Right cardiac atrium (tissue), 5 donors: ENCODE measurements at regions not wholly inside any gene's neighbourhood (a gene's known extent, or its start where the extent isn't known, plus 50 kb on each side); places are given as distances from the start of the nearest gene placed in this dataset.
"Not testable (repeated sequence)": the region's sequence is repeated elsewhere in the genome, so short reads cannot be mapped to it uniquely, and the experiment has no call there.

Experiments
- ATAC-seq, 2 donors: fragments of 200-7000 bp; cut with Tn5 transposase; one replicate each; pipeline versions ENCODE4 v1.8.0 to v1.9.1; 2020; ENCODE audit warnings: moderate library complexity in 2 of 2, mild to moderate bottlenecking in 1 of 2
- DNase-seq, 3 donors: peaks; one replicate each; pipeline ENCODE4 v3.0.0-alpha.2; 2020
- H3K27ac ChIP-seq: one replicate; pipeline ENCODE4 v1.5.1; 2013; ENCODE audit warnings: mild to moderate bottlenecking, low read length, control low read depth, moderate library complexity
- H3K27me3 ChIP-seq: one replicate; pipeline ENCODE4 v1.6.1; 2013; ENCODE audit not compliant: control insufficient read depth, insufficient read depth
- H3K4me1 ChIP-seq: one replicate; pipeline ENCODE4 v1.6.1; 2013; ENCODE audit warnings: low read length; ENCODE audit not compliant: control insufficient read depth, insufficient read depth
- H3K4me3 ChIP-seq: one replicate; pipeline ENCODE4 v1.5.1; 2013; ENCODE audit warnings: low read length, control low read depth
- H3K9me3 ChIP-seq: one replicate; pipeline ENCODE4 v1.6.1; 2013; ENCODE audit warnings: low read length; ENCODE audit not compliant: control insufficient read depth
- WGBS: extraction: QIAGEN DNeasy Blood & Tissue Kit; methylation state at CpG from one replicate; pipeline ENCODE4 v1.1.7; 2013; 5-methylcytosine and 5-hydroxymethylcytosine counted together
- intact Hi-C, 4 donors: fragments of 100-400 bp; cut with DNase I; formaldehyde crosslinking; loops; one replicate each; pipeline versions ENCODE4 v1.11.0 to v1.14.0; 2022 to 2023
- donor health status: healthy with polysubstance abuse.
- donor health status: DM: no; HTN: yes; CAD: no.
- donor health status: DM: no; HTN: no; CAD: no.
- donor health status: DM: no; HTN: yes; CAD: no; lungs with severe emphysema.
- donor health status: DM: yes; HTN: yes; CAD: no.

GRCh38 chr15:87649175-87649574 lies 607.4 kb downstream of the NTRK3 start:
- DNase-seq: no peak
- H3K27me3 ChIP-seq: no peaks in the 10 kb centered on the region
- no peaks in the 10 kb centered on the region for H3K4me1 ChIP-seq
- WGBS: 87% methylated on average over 4 of the region's 4 CpGs
- H3K27ac ChIP-seq: no peak overlapping the region
- H3K4me3 ChIP-seq: no peak overlapping the region
- no peaks in the 10 kb centered on the region for H3K9me3 ChIP-seq
- ATAC-seq: no peak
- intact Hi-C loops: no loop called here

GRCh38 chr15:87648278-87648677 lies 608.3 kb downstream of the NTRK3 start:
- H3K9me3 ChIP-seq: no peaks in the 10 kb centered on the region
- DNase-seq: no peak
- H3K27ac ChIP-seq: no peak overlapping the region
- 41% methylated on average over 5 of the region's 5 CpGs for WGBS
- peak in 1 of 2 donors; percentile 56 for ATAC-seq
- no peaks in the 10 kb centered on the region for H3K4me1 ChIP-seq
- H3K4me3 ChIP-seq: no peak overlapping the region
- intact Hi-C loops: no loop called here
- no peaks in the 10 kb centered on the region for H3K27me3 ChIP-seq

GRCh38 chr15:87645723-87646122 lies 610.8 kb downstream of the NTRK3 start:
- Histone ChIP-seq H3K27me3 (no peaks in the 10 kb centered on the region), H3K27ac (no peak overlapping the region), H3K9me3 (no peaks in the 10 kb centered on the region), H3K4me1 (no peaks in the 10 kb centered on the region), H3K4me3 (no peak overlapping the region)
- 73% methylated on average over 5 of the region's 5 CpGs for WGBS
- intact Hi-C loops: no loop called here
- DNase-seq (no peak), ATAC-seq (no peak)

DNA sequence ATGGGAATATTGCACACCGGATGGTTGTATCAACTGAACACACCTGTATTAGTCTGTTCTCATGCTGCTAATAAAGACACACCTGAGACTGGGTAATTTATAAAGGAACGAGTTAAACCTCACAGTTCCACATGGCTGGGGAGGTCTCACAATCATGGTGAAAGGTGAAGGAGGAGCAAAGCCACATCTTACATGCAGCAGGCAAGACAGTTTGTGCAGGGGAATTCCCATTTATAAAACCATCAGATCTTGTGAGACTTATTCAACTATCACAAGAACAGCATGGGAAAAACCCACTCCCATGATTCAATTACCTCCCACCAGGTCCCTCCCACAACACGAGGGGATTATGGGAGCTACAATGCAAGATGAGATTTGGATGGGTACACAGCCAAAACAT lies 613.5 kb downstream of the NTRK3 start:
- intact Hi-C loops, ATAC-seq, H3K4me1 ChIP-seq, DNase-seq, H3K9me3 ChIP-seq, H3K27me3 ChIP-seq, H3K27ac ChIP-seq, H3K4me3 ChIP-seq: not testable (repeated sequence)
- WGBS: 66% methylated on average over 3 of the region's 3 CpGs

- H3K9me3 ChIP-seq: no peaks in the 10 kb centered on the region
- H3K27ac ChIP-seq: no peak overlapping the region
- DNase-seq: no peak
- H3K4me1 ChIP-seq: peaks cover 2% of the 10 kb centered on the region
- H3K27me3 ChIP-seq: no peaks in the 10 kb centered on the region
- 65% methylated on average over 4 of the region's 4 CpGs for WGBS
- intact Hi-C loops: no loop called here
- no peak overlapping the region for H3K4me3 ChIP-seq
- no peak for ATAC-seq
Measured at GRCh38 chr15:87639305-87640011, 617.1 kb downstream of the NTRK3 start.

DNA sequence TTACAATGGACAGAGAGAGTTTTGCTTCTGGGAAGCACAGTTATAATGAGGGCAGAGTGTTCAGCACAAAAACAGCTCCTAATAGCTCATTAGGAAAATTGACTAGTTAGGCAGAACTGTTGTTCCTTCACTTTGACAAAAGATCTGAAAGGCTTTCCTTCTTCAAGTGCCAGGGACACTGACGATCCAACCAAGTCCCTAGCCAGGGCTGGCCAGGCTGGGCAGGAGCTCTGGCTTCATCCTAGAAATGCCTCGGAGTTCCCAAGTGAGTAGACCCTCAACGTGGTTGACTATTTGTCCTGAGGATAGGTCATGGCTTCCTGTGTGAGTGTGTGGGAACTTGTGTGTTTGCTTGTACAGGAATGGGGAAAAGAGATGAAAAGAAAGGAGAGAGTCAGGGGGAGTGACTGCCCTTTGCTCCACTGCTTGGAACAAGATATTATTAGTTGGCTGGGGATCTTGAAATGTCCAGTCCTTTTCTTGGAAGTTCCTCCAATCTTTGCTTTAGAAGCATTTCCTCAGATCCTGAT lies 617.9 kb downstream of the NTRK3 start:
- intact Hi-C loops: no loop called here

DNA sequence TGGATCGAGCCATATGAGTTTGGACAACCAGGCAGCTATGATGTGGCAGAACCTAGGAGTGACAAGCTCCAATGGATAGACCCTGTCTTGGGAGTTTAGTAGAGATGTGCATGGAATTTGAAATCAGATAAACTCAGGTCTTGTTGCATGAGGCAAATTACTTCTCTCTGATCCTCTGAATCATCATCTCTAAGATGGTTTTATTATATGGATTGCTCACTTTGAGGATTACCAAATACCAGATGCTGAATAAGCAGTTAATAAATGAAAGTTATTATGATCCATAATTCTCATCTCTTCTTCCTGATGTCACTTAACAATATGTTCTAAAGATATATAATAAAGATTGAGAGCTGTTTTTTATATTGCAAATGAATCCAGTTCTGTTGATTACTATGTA lies 622.2 kb downstream of the NTRK3 start:
- Histone ChIP-seq H3K27me3 (no peaks in the 10 kb centered on the region), H3K4me3 (no peak overlapping the region), H3K4me1 (peaks cover 2% of the 10 kb centered on the region), H3K9me3 (no peaks in the 10 kb centered on the region), H3K27ac (no peak overlapping the region)
- DNase-seq (no peak), ATAC-seq (no peak)
- WGBS: 89% methylated on average over 1 of the region's 1 CpG
- intact Hi-C loops: no loop called here

More for the DNA sequence above, 617.9 kb downstream of the NTRK3 start:
- DNase-seq: no peak
- ATAC-seq: no peak
- H3K4me3 ChIP-seq: no peak overlapping the region
- H3K4me1 ChIP-seq: peaks cover 2% of the 10 kb centered on the region
- H3K27me3 ChIP-seq: no peaks in the 10 kb centered on the region
- H3K9me3 ChIP-seq: no peaks in the 10 kb centered on the region
- 60% methylated on average over 3 of the region's 3 CpGs for WGBS
- H3K27ac ChIP-seq: no peak overlapping the region

DNA sequence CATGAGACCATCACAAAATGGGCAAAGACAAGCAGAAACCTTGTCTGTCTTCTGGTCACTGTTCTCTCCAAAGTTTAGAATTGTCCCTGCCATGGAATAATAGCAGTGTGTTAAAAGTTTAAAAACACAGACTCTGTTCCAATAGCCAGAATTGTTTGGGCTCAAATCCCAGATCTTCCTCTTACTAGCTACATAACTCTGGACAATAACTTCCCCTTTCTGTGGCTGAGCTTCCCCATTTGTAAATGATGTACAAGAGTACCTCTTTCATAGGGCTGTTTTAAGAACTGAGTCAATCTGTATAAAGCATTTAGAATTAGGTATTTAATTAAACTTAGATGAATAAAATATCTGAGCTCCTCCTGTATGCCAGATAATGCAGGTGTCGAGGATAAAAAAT lies 623.0 kb downstream of the NTRK3 start:
- Histone ChIP-seq H3K27me3 (no peaks in the 10 kb centered on the region), H3K4me3 (no peak overlapping the region), H3K27ac (no peak overlapping the region), H3K9me3 (no peaks in the 10 kb centered on the region), H3K4me1 (peaks cover under 1% of the 10 kb centered on the region)
- intact Hi-C loops: no loop called here
- 85% methylated on average over 1 of the region's 1 CpG for WGBS
- DNase-seq (no peak), ATAC-seq (no peak)

DNA sequence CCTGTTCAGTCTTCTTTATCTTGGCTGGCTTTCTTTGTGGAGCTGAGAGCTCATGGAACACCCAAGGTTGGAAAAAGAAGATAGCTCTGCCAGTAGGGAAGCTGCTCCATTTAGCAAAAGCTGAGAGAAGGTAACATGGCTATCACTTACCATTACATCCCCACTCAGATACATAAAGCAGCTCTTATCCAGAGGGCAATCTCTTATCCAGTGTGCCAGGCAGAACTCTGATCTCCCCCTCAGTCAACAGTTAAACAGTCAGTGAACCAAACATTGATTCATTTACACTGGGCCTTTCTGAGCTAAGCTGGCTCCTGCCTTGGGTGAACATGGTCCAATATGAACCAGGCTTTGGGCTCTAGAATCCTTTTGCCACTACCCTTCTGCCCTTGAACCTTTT lies 624.2 kb downstream of the NTRK3 start:
- intact Hi-C loops: no loop called here
- Histone ChIP-seq H3K4me3 (no peak overlapping the region), H3K9me3 (no peaks in the 10 kb centered on the region), H3K27me3 (no peaks in the 10 kb centered on the region), H3K4me1 (peaks cover 2% of the 10 kb centered on the region), H3K27ac (no peak overlapping the region)
- ATAC-seq (no peak), DNase-seq (no peak)

GRCh38 chr15:87631775-87632174 lies 624.8 kb downstream of the NTRK3 start:
- Histone ChIP-seq H3K27ac (no peak overlapping the region), H3K4me1 (peaks cover 2% of the 10 kb centered on the region), H3K27me3 (no peaks in the 10 kb centered on the region), H3K4me3 (no peak overlapping the region), H3K9me3 (no peaks in the 10 kb centered on the region)
- intact Hi-C loops: no loop called here
- ATAC-seq (no peak), DNase-seq (no peak)
- WGBS: 28% methylated on average over 2 of the region's 2 CpGs

- 84% methylated on average over 1 of the region's 1 CpG for WGBS
- DNase-seq (no peak), ATAC-seq (no peak)
- intact Hi-C loops: no loop called here
- Histone ChIP-seq H3K27me3 (no peaks in the 10 kb centered on the region), H3K27ac (no peak overlapping the region), H3K4me3 (no peak overlapping the region), H3K4me1 (peaks cover 2% of the 10 kb centered on the region), H3K9me3 (no peaks in the 10 kb centered on the region)
Measured at GRCh38 chr15:87631093-87631492, 625.4 kb downstream of the NTRK3 start.

GRCh38 chr15:87628311-87628710 lies 628.2 kb downstream of the NTRK3 start:
- peaks cover 2% of the 10 kb centered on the region for H3K4me1 ChIP-seq
- H3K27ac ChIP-seq: no peak overlapping the region
- no peak overlapping the region for H3K4me3 ChIP-seq
- 51% methylated on average over 3 of the region's 3 CpGs for WGBS
- DNase-seq (no peak), ATAC-seq (no peak)
- H3K9me3 ChIP-seq: no peaks in the 10 kb centered on the region
- intact Hi-C loops: no loop called here
- no peaks in the 10 kb centered on the region for H3K27me3 ChIP-seq
